IMR-90 (cell line): ENCODE measurements at regions not wholly inside any gene's neighbourhood (a gene's known extent, or its start where the extent isn't known, plus 50 kb on each side); places are given as distances from the start of the nearest gene placed in this dataset.
"Not testable (repeated sequence)": the region's sequence is repeated elsewhere in the genome, so short reads cannot be mapped to it uniquely, and the experiment has no call there.

Experiments used
- ATAC-seq: fragments of 200-7000 bp; cut with Tn5 transposase; 2 replicates; pipeline ENCODE4 v1.9.1; 2020; ENCODE audit warnings: low read depth, mild to moderate bottlenecking, moderate library complexity
- BruUV-seq: library from RNA; stranded (reverse); fragments of 400-500 nt; replicated peaks from 2 replicates; lab custom pipeline; 2021; lab: Mats Ljungman, UMichigan
- CTCF ChIA-PET: fragments of 300-600 bp; formaldehyde crosslinking; extraction: SDS; loops from one replicate; lab custom pipeline; 2021; ENCODE audit warnings: antibody characterized with exemption; lab: Yijun Ruan, JAX
- POLR2A ChIA-PET: fragments of 300-600 bp; sonication (Branson Sonifier 250); formaldehyde crosslinking; loops from one replicate; lab custom pipeline; 2022; ENCODE audit warnings: antibody characterized with exemption; ENCODE audit not compliant: unreplicated experiment; lab: Charles Lee
- DNase-seq: peaks from one replicate; pipeline ENCODE4 v3.0.0; 2013
- H2AFZ ChIP-seq: replicated peaks from 2 replicates; pipeline ENCODE3; 2013; ENCODE audit warnings: low read length, mild to moderate bottlenecking; ENCODE audit not compliant: poor library complexity
- H2AK5ac ChIP-seq: 2 replicates; pipeline ENCODE4 v1.6.1; 2013; ENCODE audit warnings: low read depth, low read length, inconsistent platforms
- H2AK9ac ChIP-seq: replicated peaks from 2 replicates; pipeline ENCODE3; 2013; ENCODE audit warnings: mild to moderate bottlenecking, low read depth, low read length, moderate library complexity; ENCODE audit not compliant: poor library complexity
- H2BK120ac ChIP-seq: 2 replicates; pipeline ENCODE4 v1.6.1; 2013; ENCODE audit warnings: low read depth, low read length, inconsistent platforms
- H2BK15ac ChIP-seq: 3 replicates; pipeline ENCODE4 v1.6.1; 2013; ENCODE audit warnings: low read depth, low read length, inconsistent platforms
- H2BK20ac ChIP-seq: 2 replicates; pipeline ENCODE4 v1.6.1; 2013; ENCODE audit warnings: low read depth, mild to moderate bottlenecking, inconsistent platforms, low read length, moderate library complexity
- H2BK5ac ChIP-seq: 2 replicates; pipeline ENCODE4 v1.6.1; 2013; ENCODE audit warnings: mild to moderate bottlenecking, low read depth, low read length, inconsistent platforms; ENCODE audit not compliant: poor library complexity, severe bottlenecking
- H3K14ac ChIP-seq: replicated peaks from 2 replicates; pipeline ENCODE4 v1.6.1; 2013; ENCODE audit warnings: low read depth, low read length, inconsistent platforms
- H3K18ac ChIP-seq: 2 replicates; pipeline ENCODE4 v1.6.1; 2013; ENCODE audit warnings: low read depth, low read length, control low read depth
- H3K23ac ChIP-seq: 2 replicates; pipeline ENCODE4 v1.6.1; 2013; ENCODE audit warnings: low read depth, low read length, inconsistent platforms
- H3K27ac ChIP-seq: 2 replicates; pipeline ENCODE4 v1.5.1; 2013; ENCODE audit warnings: mild to moderate bottlenecking, control low read depth, low read length; ENCODE audit not compliant: insufficient read depth
- H3K27me3 ChIP-seq: 2 replicates; pipeline ENCODE4 v1.6.1; 2013; ENCODE audit warnings: low read length; ENCODE audit not compliant: control insufficient read depth, insufficient read depth
- H3K36me3 ChIP-seq: 2 replicates; pipeline ENCODE4 v1.6.1; 2013; ENCODE audit warnings: low read length, mixed read lengths; ENCODE audit not compliant: control insufficient read depth, insufficient read depth
- H3K4ac ChIP-seq: 2 replicates; pipeline ENCODE4 v1.6.1; 2013; ENCODE audit warnings: low read depth, low read length, inconsistent platforms
- H3K4me1 ChIP-seq: 2 replicates; pipeline ENCODE4 v1.6.1; 2013; ENCODE audit warnings: low read length, mixed read lengths; ENCODE audit not compliant: control insufficient read depth, insufficient read depth
- H3K4me2 ChIP-seq: 2 replicates; pipeline ENCODE4 v1.6.1; 2013; ENCODE audit warnings: low read depth, mild to moderate bottlenecking, control low read depth, low read length, moderate library complexity
- H3K4me3 ChIP-seq: 2 replicates; pipeline ENCODE4 v1.5.1; 2013; ENCODE audit warnings: low read depth, mild to moderate bottlenecking, control low read depth, low read length, moderate library complexity; ENCODE audit not compliant: insufficient read depth
- H3K56ac ChIP-seq: 2 replicates; pipeline ENCODE4 v1.6.1; 2013; ENCODE audit warnings: low read length, inconsistent platforms; ENCODE audit not compliant: insufficient read depth; ENCODE audit errors: extremely low read depth
- H3K79me1 ChIP-seq, 2 experiments: 2 replicates each; pipeline ENCODE4 v1.6.1; 2013; ENCODE audit warnings: low read length in 2 of 2, inconsistent platforms in 1 of 2, low read depth in 1 of 2
- H3K9ac ChIP-seq: 2 replicates; pipeline ENCODE4 v1.6.1; 2013; ENCODE audit warnings: low read depth, low read length, control low read depth
- H3K9me1 ChIP-seq: 2 replicates; pipeline ENCODE4 v1.6.1; 2013; ENCODE audit warnings: low read length, inconsistent platforms; ENCODE audit not compliant: insufficient read depth
- H3K9me3 ChIP-seq: 2 replicates; pipeline ENCODE4 v1.6.1; 2013; ENCODE audit warnings: low read length; ENCODE audit not compliant: control insufficient read depth, insufficient read depth
- H4K20me1 ChIP-seq: 2 replicates; pipeline ENCODE4 v1.6.1; 2013; ENCODE audit warnings: low read length, inconsistent platforms; ENCODE audit not compliant: insufficient read depth
- H4K5ac ChIP-seq: 2 replicates; pipeline ENCODE4 v1.6.1; 2013; ENCODE audit warnings: mild to moderate bottlenecking, low read depth, low read length, control low read depth
- H4K8ac ChIP-seq, 2 experiments: 2 replicates each; pipeline ENCODE4 v1.6.1; 2013; ENCODE audit warnings: low read depth in 2 of 2, low read length in 2 of 2, control low read depth in 1 of 2, inconsistent platforms in 1 of 2
- H4K91ac ChIP-seq: 2 replicates; pipeline ENCODE4 v1.6.1; 2013; ENCODE audit warnings: low read depth, low read length, inconsistent platforms; ENCODE audit not compliant: insufficient read depth
- WGBS, 2 experiments: methylation state at CpG; one replicate each; pipeline versions ENCODE4 v1.1.5 to v1.1.7; 2013; ENCODE audit warnings: missing lambda C conversion rate in 2 of 2; ENCODE audit not compliant: insufficient read length in 1 of 2; ENCODE audit errors: extremely low coverage in 2 of 2; 5-methylcytosine and 5-hydroxymethylcytosine counted together
- dilution Hi-C: fragments of 300-500 bp; cut with HindIII; formaldehyde crosslinking; loops from one replicate; pipeline ENCODE4 v1.14.3; 2018; ENCODE audit warnings: low sequenced_read_pairs; ENCODE audit not compliant: unreplicated experiment
- in situ Hi-C: fragments of 300-500 bp; cut with MboI; formaldehyde crosslinking; loops from 3 replicates; pipeline ENCODE4 v1.14.3; 2019; ENCODE audit warnings: low sequenced_read_pairs, inconsistent platforms, mixed read lengths
- intact Hi-C: fragments of 100-400 bp; cut with micrococcal nuclease; formaldehyde crosslinking; loops from 2 replicates; pipeline ENCODE4 v1.10.0; 2022

GRCh38 chr16:88171126-88171525, 211.6 kb upstream of the ZNF469 start:
- H3K23ac ChIP-seq, H4K5ac ChIP-seq, in situ Hi-C loops, CTCF ChIA-PET, H3K27me3 ChIP-seq, H2BK120ac ChIP-seq, H3K9me3 ChIP-seq, H2AK5ac ChIP-seq, H4K91ac ChIP-seq, H3K56ac ChIP-seq, H3K14ac ChIP-seq, H3K36me3 ChIP-seq, H2BK5ac ChIP-seq, H2AK9ac ChIP-seq, H3K4me3 ChIP-seq, BruUV-seq, H3K9me1 ChIP-seq, H2AFZ ChIP-seq, H3K79me1 ChIP-seq, H3K4me2 ChIP-seq, H2BK20ac ChIP-seq, dilution Hi-C loops, H3K18ac ChIP-seq, H3K27ac ChIP-seq, intact Hi-C loops, H3K9ac ChIP-seq, DNase-seq, H2BK15ac ChIP-seq, ATAC-seq, POLR2A ChIA-PET, H4K8ac ChIP-seq, H3K4ac ChIP-seq, H4K20me1 ChIP-seq: not testable (repeated sequence)
- H3K4me1 ChIP-seq, result peaks cover 14% of the 10 kb centered on the region
- WGBS, 2 experiments, result no CpG with 5 or more reads among the region's 1 CpG

GRCh38 chr16:88176184-88176583, 206.6 kb upstream of the ZNF469 start:
- intact Hi-C loops, in situ Hi-C loops: not testable (repeated sequence)
- WGBS, 2 experiments, result no CpG with 5 or more reads among the region's 8 CpGs

More at GRCh38 chr16:88176184-88176583, 206.6 kb upstream of the ZNF469 start:
- H3K9me1 ChIP-seq, POLR2A ChIA-PET, ATAC-seq, H3K9ac ChIP-seq, dilution Hi-C loops, H2AK5ac ChIP-seq, DNase-seq, H2BK120ac ChIP-seq, H3K36me3 ChIP-seq, H4K91ac ChIP-seq, H3K56ac ChIP-seq, H3K27me3 ChIP-seq, CTCF ChIA-PET, H3K4me3 ChIP-seq, H3K79me1 ChIP-seq, H3K4ac ChIP-seq, H2BK5ac ChIP-seq, H3K4me2 ChIP-seq, H2AK9ac ChIP-seq, H2AFZ ChIP-seq, H2BK20ac ChIP-seq, H4K20me1 ChIP-seq, H3K27ac ChIP-seq, H2BK15ac ChIP-seq, H3K14ac ChIP-seq, H4K5ac ChIP-seq, H3K9me3 ChIP-seq, H3K23ac ChIP-seq, H4K8ac ChIP-seq, H3K18ac ChIP-seq, BruUV-seq, H3K4me1 ChIP-seq: not testable (repeated sequence)
